ENCODE measurements at regions not wholly inside any gene's neighbourhood (a gene's known extent, or its start where the extent isn't known, plus 50 kb on each side); places are given as distances from the start of the nearest gene placed in this dataset.

GRCh38 chr15:47177177-47177576, 540.1 kb upstream of the SEMA6D start:
- no peak overlapping the region for H3K4me2 ChIP-seq (ENCODE audit: control insufficient read depth, insufficient read depth)
- no peaks in the 10 kb centered on the region for H4K20me1 ChIP-seq (ENCODE audit: control insufficient read depth, insufficient read depth)
- WGBS (ENCODE audit: insufficient coverage, insufficient replicate concordance, low lambda C conversion rate, missing lambda C conversion rate): 45% methylated on average over 3 of the region's 3 CpGs
- no TSS peak for BruUV-seq (replicated peaks)
- in situ Hi-C loops (cut with MboI): no loop called here
- no peak overlapping the region for H3K4me3 ChIP-seq
- ChIA-PET SMC1A (ENCODE audit: uncharacterized antibody, unreplicated experiment) (interaction anchor here (0.6 to 2.2 kb wide), 2 partner anchors 19 to 1165 kb away, joined by 3 to 7 read pairs; no protein-coding TSS in a partner anchor), CTCF (interaction anchor here (0.6 to 1.3 kb wide), 2 partner anchors 549 to 1108 kb away, joined by 3 read pairs; no protein-coding TSS in a partner anchor), POLR2A (no interaction called here), RAD21 (ENCODE audit: unreplicated experiment) (no interaction called here)
- H3K27me3 ChIP-seq (replicated peaks in 1 of 2; ENCODE audit: control insufficient read depth in 2 of 2, insufficient read depth in 2 of 2, low read length in 1 of 2): no peaks in the 10 kb centered on the region
- H3K9ac ChIP-seq (ENCODE audit: control insufficient read depth, insufficient read depth, low read length): no peak overlapping the region
- H3K9me3 ChIP-seq (replicated peaks; ENCODE audit: control insufficient read depth, insufficient read depth, low read length): no peaks in the 10 kb centered on the region
- no peaks in the 10 kb centered on the region for H3K36me3 ChIP-seq (ENCODE audit: control insufficient read depth in 2 of 2, insufficient read depth in 2 of 2, low read length in 1 of 2)
- intact Hi-C loops (cut with micrococcal nuclease; ENCODE audit: unreplicated experiment): no loop called here
- H2AFZ ChIP-seq (ENCODE audit: control insufficient read depth, low read depth, low read length): no peak overlapping the region
- no peaks in the 10 kb centered on the region for H3K4me1 ChIP-seq (ENCODE audit: control insufficient read depth, insufficient read depth, low read length)
- FAIRE-seq: no peak
- ATAC-seq: no peak
- no peaks in the 10 kb centered on the region for H3K79me2 ChIP-seq (ENCODE audit: control insufficient read depth, insufficient read depth, low read length)
- TF ChIP-seq SKIL (IDR thresholded peaks at IDR 0.05; ENCODE audit: low read depth, poor library complexity, severe bottlenecking): no peak
- DNase-seq (ENCODE audit: low read depth, low spot score): no peak
- no peak overlapping the region for H3K27ac ChIP-seq (ENCODE audit: control insufficient read depth, insufficient read depth)

GRCh38 chr15:47179988-47180387, 537.3 kb upstream of the SEMA6D start:
- WGBS (ENCODE audit: insufficient coverage, insufficient replicate concordance, low lambda C conversion rate, missing lambda C conversion rate): 16% methylated on average over 4 of the region's 4 CpGs
- no peaks in the 10 kb centered on the region for H4K20me1 ChIP-seq (ENCODE audit: control insufficient read depth, insufficient read depth)
- no peak for FAIRE-seq
- TF ChIP-seq MEF2B (IDR thresholded peaks at IDR 0.05; ENCODE audit: partially characterized antibody, poor library complexity, severe bottlenecking): no peak
- no peak for TF ChIP-seq CBX3 (IDR thresholded peaks at IDR 0.05; ENCODE audit: borderline replicate concordance, low read depth)
- no peak for TF ChIP-seq CREB1 (IDR thresholded peaks at IDR 0.05; ENCODE audit: low read depth)
- no peak for TF ChIP-seq CREM (IDR thresholded peaks at IDR 0.05; ENCODE audit: low read depth)
- no peak for TF ChIP-seq TCF3 (IDR thresholded peaks at IDR 0.05; ENCODE audit: borderline replicate concordance, insufficient read depth, low read depth, low read length)
- no peak for TF ChIP-seq SMAD5 (IDR thresholded peaks at IDR 0.05; ENCODE audit: low read depth)
- no peak for TF ChIP-seq ZBTB11 (CRISPR knock-in tag; IDR thresholded peaks at IDR 0.05)
- no peak for TF ChIP-seq SUZ12 (IDR thresholded peaks at IDR 0.05; ENCODE audit: unreplicated experiment)
- TF ChIP-seq MEF2A (IDR thresholded peaks at IDR 0.05; ENCODE audit: insufficient read depth, low read depth, low read length): no peak
- RAD21 ChIA-PET (ENCODE audit: unreplicated experiment): no interaction called here
- H3K27me3 ChIP-seq (replicated peaks in 1 of 2; ENCODE audit: control insufficient read depth in 2 of 2, insufficient read depth in 2 of 2, low read length in 1 of 2): no peaks in the 10 kb centered on the region
- CTCF ChIA-PET: no interaction called here
- in situ Hi-C loops (cut with MboI) (no loop called here), intact Hi-C loops (cut with micrococcal nuclease; ENCODE audit: unreplicated experiment) (no loop called here)
- H3K79me2 ChIP-seq (ENCODE audit: control insufficient read depth, insufficient read depth, low read length): no peaks in the 10 kb centered on the region
- no peak overlapping the region for H3K4me2 ChIP-seq (ENCODE audit: control insufficient read depth, insufficient read depth)
- POLR2A ChIA-PET: no interaction called here
- no TSS peak for BruUV-seq (replicated peaks)
- no peak overlapping the region for H3K4me3 ChIP-seq
- no peak overlapping the region for H3K9ac ChIP-seq (ENCODE audit: control insufficient read depth, insufficient read depth, low read length)
- no peaks in the 10 kb centered on the region for H3K36me3 ChIP-seq (ENCODE audit: control insufficient read depth in 2 of 2, insufficient read depth in 2 of 2, low read length in 1 of 2)
- no peaks in the 10 kb centered on the region; the same call in 2 of the 3 replicates for H3K9me3 ChIP-seq (replicated peaks; ENCODE audit: control insufficient read depth, insufficient read depth, low read length)
- SMC1A ChIA-PET (ENCODE audit: uncharacterized antibody, unreplicated experiment): no interaction called here
- ATAC-seq: no peak
- no peak for DNase-seq (ENCODE audit: low read depth, low spot score)
- H2AFZ ChIP-seq (ENCODE audit: control insufficient read depth, low read depth, low read length): no peak overlapping the region
- H3K27ac ChIP-seq (ENCODE audit: control insufficient read depth, insufficient read depth): no peak overlapping the region
- no peaks in the 10 kb centered on the region for H3K4me1 ChIP-seq (ENCODE audit: control insufficient read depth, insufficient read depth, low read length)

Data from GM12878 (cell line).